Astrocyte of the spinal cord (primary cell): ENCODE measurements at regions not wholly inside any gene's neighbourhood (a gene's known extent, or its start where the extent isn't known, plus 50 kb on each side); places are given as distances from the start of the nearest gene placed in this dataset.
A peak's percentile ranks its signal among the peaks of the same experiment; 100 is the strongest.

Experiments used
- DNase-seq: peaks from one replicate; pipeline ENCODE4 v3.0.0; 2011; ENCODE audit warnings: low read depth, low spot score
- H3K4me3 ChIP-seq: 2 replicates; pipeline ENCODE4 v1.5.1; 2011; ENCODE audit warnings: low read depth, mild to moderate bottlenecking, low read length, moderate library complexity
- in situ Hi-C: cut with HindIII; loops from 2 replicates; pipeline ENCODE4 v1.10.0; 2017; ENCODE audit warnings: low sequenced_read_pairs
- TF ChIP-seq, protein P1 (sequence below): IDR thresholded peaks from 2 replicates; pipeline ENCODE4 v1.5.1; 2012; ENCODE audit warnings: low read depth, mild to moderate bottlenecking, low read length, inconsistent platforms

DNA sequence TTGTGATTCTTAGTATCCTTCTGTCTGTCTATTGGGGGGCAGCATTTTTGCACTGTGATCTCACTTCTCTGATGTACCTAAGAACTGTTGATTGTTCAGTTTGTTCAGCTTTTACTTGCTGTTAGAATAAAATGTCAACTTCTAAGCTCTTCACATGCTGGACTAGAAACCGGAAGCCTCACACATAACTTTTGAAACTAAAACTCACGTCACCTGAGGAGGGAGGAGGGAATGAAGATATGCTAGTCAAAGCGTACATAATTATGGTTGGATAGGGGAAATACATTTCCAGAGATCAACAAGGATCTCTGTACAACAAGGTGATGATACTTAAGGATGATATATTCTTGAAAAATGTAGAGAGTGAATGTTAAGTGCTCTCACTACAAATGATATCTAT lies 609.7 kb downstream of the INHBA start:
- DNase-seq = no peak
- H3K4me3 ChIP-seq = no peak overlapping the region
- in situ Hi-C loops = no loop called here
- TF ChIP-seq, protein P1, sequence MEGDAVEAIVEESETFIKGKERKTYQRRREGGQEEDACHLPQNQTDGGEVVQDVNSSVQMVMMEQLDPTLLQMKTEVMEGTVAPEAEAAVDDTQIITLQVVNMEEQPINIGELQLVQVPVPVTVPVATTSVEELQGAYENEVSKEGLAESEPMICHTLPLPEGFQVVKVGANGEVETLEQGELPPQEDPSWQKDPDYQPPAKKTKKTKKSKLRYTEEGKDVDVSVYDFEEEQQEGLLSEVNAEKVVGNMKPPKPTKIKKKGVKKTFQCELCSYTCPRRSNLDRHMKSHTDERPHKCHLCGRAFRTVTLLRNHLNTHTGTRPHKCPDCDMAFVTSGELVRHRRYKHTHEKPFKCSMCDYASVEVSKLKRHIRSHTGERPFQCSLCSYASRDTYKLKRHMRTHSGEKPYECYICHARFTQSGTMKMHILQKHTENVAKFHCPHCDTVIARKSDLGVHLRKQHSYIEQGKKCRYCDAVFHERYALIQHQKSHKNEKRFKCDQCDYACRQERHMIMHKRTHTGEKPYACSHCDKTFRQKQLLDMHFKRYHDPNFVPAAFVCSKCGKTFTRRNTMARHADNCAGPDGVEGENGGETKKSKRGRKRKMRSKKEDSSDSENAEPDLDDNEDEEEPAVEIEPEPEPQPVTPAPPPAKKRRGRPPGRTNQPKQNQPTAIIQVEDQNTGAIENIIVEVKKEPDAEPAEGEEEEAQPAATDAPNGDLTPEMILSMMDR = no peak

- TF ChIP-seq, protein P1 = no peak
Measured at GRCh38 chr7:41085244-41085643, 617.6 kb downstream of the INHBA start.

DNA sequence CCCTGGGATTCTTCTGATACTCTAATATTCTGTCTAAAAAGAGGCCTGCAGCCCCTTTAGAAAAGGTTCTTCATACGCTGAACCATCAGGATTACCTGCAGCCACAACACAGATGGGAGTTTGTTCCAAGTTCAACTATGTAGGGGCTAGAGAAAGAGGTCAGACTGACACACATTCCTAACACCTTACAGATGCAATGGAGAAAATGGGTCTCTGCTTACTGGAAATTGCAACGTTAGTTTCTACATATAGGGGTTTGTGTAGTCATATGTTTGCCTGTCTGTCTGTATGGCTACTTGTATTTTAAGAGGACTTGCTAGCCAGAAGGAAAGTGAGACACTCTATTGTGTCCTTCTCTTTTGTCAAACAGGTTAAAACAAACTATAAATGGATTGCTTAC lies 618.5 kb downstream of the INHBA start:
- no peak for DNase-seq
- H3K4me3 ChIP-seq = no peak overlapping the region
- in situ Hi-C loops = no loop called here
- TF ChIP-seq, protein P1 = no peak

More at GRCh38 chr7:41085244-41085643, 617.6 kb downstream of the INHBA start:
- DNase-seq = peak; percentile 78
- no peak overlapping the region for H3K4me3 ChIP-seq
- in situ Hi-C loops = no loop called here

GRCh38 chr7:41069635-41070034 lies 633.3 kb downstream of the INHBA start:
- H3K4me3 ChIP-seq = no peak overlapping the region
- in situ Hi-C loops = no loop called here
- no peak for DNase-seq
- TF ChIP-seq, protein P1 = no peak

DNA sequence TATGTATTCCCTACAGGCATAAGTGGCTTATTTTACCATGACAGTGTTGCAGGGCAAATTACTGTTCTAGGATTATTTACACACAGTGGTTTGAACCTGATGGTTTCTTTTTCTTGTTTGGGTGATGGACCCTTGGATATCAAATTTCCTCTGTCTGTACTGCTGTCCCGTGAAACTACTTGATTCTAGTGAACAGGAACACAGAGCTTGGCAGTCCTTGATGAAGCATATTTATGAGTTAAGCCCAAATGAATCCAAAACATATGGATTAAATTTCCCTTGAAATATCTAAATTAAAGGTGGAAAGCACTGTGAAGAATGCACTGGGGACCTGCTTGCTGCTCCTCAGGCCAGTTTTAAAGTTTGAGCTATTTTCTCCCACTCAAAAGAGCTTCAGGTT lies 635.3 kb downstream of the INHBA start:
- in situ Hi-C loops = no loop called here
- no peak overlapping the region for H3K4me3 ChIP-seq
- DNase-seq = no peak
- TF ChIP-seq, protein P1 = no peak

- TF ChIP-seq, protein P1 = no peak
Measured at GRCh38 chr7:41065663-41066062, 637.2 kb downstream of the INHBA start.

DNA sequence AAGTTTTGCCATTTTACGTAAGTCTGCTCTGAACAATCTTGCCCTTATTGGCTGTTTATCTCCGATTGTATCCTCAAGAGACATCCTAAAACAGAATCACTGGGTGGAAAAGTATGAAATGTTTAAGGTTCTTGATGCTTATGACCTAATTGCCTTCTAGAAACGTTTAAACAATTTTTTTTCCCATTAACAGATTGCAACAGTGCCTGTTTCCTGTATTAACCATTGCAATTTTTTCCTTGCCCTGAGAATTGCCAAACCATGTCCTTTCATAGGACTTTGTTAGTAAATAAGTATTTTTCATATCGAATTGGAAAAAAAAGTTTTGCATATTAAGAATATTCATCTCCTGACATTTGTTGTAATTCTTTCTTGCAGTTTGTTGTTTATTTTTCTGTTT lies 639.8 kb downstream of the INHBA start:
- DNase-seq = no peak
- no peak overlapping the region for H3K4me3 ChIP-seq
- TF ChIP-seq, protein P1 = no peak
- in situ Hi-C loops = no loop called here

More at GRCh38 chr7:41065663-41066062, 637.2 kb downstream of the INHBA start:
- in situ Hi-C loops = no loop called here
- no peak for DNase-seq
- H3K4me3 ChIP-seq = no peak overlapping the region
